Vagina (tissue), 2 donors: ENCODE measurements at regions not wholly inside any gene's neighbourhood (a gene's known extent, or its start where the extent isn't known, plus 50 kb on each side); places are given as distances from the start of the nearest gene placed in this dataset.

Experiments
- POLR2A ChIP-seq, 2 donors: fragments of 450-650 bp; IDR thresholded peaks; one replicate each; pipeline ENCODE4 v1.6.1; 2017; ENCODE audit warnings: antibody characterized with exemption in 2 of 2, mild to moderate bottlenecking in 2 of 2, moderate library complexity in 2 of 2
- POLR2AphosphoS5 ChIP-seq, 2 donors: sonication (generic); formaldehyde crosslinking; IDR thresholded peaks; one replicate each; pipeline ENCODE4 v1.9.0; 2017; ENCODE audit warnings: antibody characterized with exemption in 2 of 2, mild to moderate bottlenecking in 2 of 2, low read depth in 1 of 2; ENCODE audit not compliant: insufficient read depth in 1 of 2
- TF ChIP-seq, protein P1 (sequence below), 3 experiments: fragments of 450-650 bp in 2 of 3; fragments of 200-600 bp in 1 of 3; sonication (generic) in 1 of 3; IDR thresholded peaks; one replicate each; pipeline ENCODE4 v1.5.1; 2017 to 2019; ENCODE audit warnings: antibody characterized with exemption in 3 of 3, mild to moderate bottlenecking in 2 of 3, moderate library complexity in 2 of 3

DNA sequence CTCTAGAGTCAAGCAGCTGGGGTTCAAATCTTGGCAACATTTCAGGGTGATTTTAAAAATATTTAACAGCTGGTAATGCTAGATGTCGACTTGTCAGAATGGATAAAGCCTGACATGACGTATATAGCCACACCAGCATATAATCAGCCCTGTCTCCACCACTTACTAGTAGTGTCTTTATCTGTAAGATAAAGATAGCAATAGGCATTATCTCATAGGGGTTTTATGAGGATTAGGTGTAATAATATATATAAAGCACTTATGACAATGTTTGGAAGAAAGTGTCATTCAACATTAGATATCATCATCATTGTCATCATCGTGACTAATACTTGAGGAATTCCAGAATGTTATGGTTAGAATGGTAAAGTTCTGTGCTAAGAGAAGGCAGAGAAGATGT, 369.0 kb upstream of the CWC22 start:
- TF ChIP-seq POLR2AphosphoS5 (IDR thresholded peaks at IDR 0.05; ENCODE audit: insufficient read depth in 1 of 2, low read depth in 1 of 2) (no peak), POLR2A (IDR thresholded peaks at IDR 0.05) (no peak)
- TF ChIP-seq, protein P1, sequence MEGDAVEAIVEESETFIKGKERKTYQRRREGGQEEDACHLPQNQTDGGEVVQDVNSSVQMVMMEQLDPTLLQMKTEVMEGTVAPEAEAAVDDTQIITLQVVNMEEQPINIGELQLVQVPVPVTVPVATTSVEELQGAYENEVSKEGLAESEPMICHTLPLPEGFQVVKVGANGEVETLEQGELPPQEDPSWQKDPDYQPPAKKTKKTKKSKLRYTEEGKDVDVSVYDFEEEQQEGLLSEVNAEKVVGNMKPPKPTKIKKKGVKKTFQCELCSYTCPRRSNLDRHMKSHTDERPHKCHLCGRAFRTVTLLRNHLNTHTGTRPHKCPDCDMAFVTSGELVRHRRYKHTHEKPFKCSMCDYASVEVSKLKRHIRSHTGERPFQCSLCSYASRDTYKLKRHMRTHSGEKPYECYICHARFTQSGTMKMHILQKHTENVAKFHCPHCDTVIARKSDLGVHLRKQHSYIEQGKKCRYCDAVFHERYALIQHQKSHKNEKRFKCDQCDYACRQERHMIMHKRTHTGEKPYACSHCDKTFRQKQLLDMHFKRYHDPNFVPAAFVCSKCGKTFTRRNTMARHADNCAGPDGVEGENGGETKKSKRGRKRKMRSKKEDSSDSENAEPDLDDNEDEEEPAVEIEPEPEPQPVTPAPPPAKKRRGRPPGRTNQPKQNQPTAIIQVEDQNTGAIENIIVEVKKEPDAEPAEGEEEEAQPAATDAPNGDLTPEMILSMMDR (IDR thresholded peaks at IDR 0.05): no peak
